Gastrocnemius medialis (tissue), 4 donors: ENCODE measurements at regions not wholly inside any gene's neighbourhood (a gene's known extent, or its start where the extent isn't known, plus 50 kb on each side); places are given as distances from the start of the nearest gene placed in this dataset.
A peak's percentile ranks its signal among the peaks of the same experiment; 100 is the strongest.

Experiments
- ATAC-seq, 2 donors: fragments of 150-250 bp; one replicate each; pipeline ENCODE4 v1.9.1; 2016
- DNase-seq, 2 donors: peaks; one replicate each; pipeline ENCODE4 v3.0.0-alpha.2; 2019
- H3K27ac ChIP-seq, 4 donors: fragments of 200-600 bp; sonication (generic); 1 replicate in 1 of 4; 2 replicates in 3 of 4; pipeline ENCODE4 v1.5.1; 2016 to 2018; ENCODE audit warnings: mild to moderate bottlenecking in 2 of 4, moderate library complexity in 1 of 4
- H3K27me3 ChIP-seq, 3 donors: fragments of 200-600 bp; sonication (generic) in 2 of 3; 1 replicate in 1 of 3; 2 replicates in 2 of 3; pipeline versions ENCODE4 v1.5.1 to v1.6.0; 2016 to 2019; ENCODE audit warnings: mild to moderate bottlenecking in 1 of 3, moderate library complexity in 1 of 3
- H3K36me3 ChIP-seq, 2 donors: fragments of 200-600 bp; sonication (generic) in 1 of 2; one replicate each; pipeline ENCODE4 v1.5.1; 2017 to 2018
- H3K4me1 ChIP-seq, 2 donors: fragments of 200-600 bp; sonication (generic) in 1 of 2; one replicate each; pipeline ENCODE4 v1.5.1; 2016 to 2017; ENCODE audit warnings: mild to moderate bottlenecking in 2 of 2
- H3K4me3 ChIP-seq, 4 donors: fragments of 200-600 bp; sonication (generic) in 3 of 4; 1 replicate in 1 of 4; 2 replicates in 3 of 4; pipeline ENCODE4 v1.5.1; 2016 to 2019; ENCODE audit warnings: mild to moderate bottlenecking in 2 of 4
- H3K9me3 ChIP-seq, 3 donors: fragments of 200-600 bp; sonication (generic) in 2 of 3; 1 replicate in 1 of 3; 2 replicates in 2 of 3; pipeline ENCODE4 v1.5.1; 2016 to 2019
- CTCF ChIP-seq, 5 experiments: fragments of 450-650 bp in 3 of 5; fragments of 200-600 bp in 2 of 5; sonication (generic) in 2 of 5; IDR thresholded peaks in 4 of 5; conservative IDR thresholded peaks in 1 of 5; 1 replicate in 4 of 5; 2 replicates in 1 of 5; pipeline ENCODE4 v1.5.1; 2016 to 2019; ENCODE audit warnings: antibody characterized with exemption in 5 of 5, mild to moderate bottlenecking in 3 of 5, moderate library complexity in 3 of 5
- POLR2A ChIP-seq, 2 donors: fragments of 450-650 bp; IDR thresholded peaks; one replicate each; pipeline ENCODE4 v1.6.1; 2017; ENCODE audit warnings: antibody characterized with exemption in 2 of 2, mild to moderate bottlenecking in 2 of 2, moderate library complexity in 2 of 2
- in situ Hi-C, 4 donors: fragments of 200-750 bp; cut with MboI; loops; one replicate each; pipeline versions ENCODE4 v1.15.0 to v1.8.0; 2017; ENCODE audit warnings: low sequenced_read_pairs in 4 of 4
- intact Hi-C: fragments of 100-400 bp; cut with DNase I; formaldehyde crosslinking; loops from one replicate; pipeline ENCODE4 v1.15.1; 2023; ENCODE audit warnings: low total_unique reads

GRCh38 chr2:41602341-41602740, 445.5 kb upstream of the PKDCC start:
- H3K27ac ChIP-seq: no peak overlapping the region
- no peak overlapping the region for H3K4me3 ChIP-seq
- H3K36me3 ChIP-seq: no peaks in the 10 kb centered on the region
- intact Hi-C loops (no loop called here), in situ Hi-C loops (no loop called here)
- ATAC-seq: no peak
- peaks cover 11 to 19% of the 10 kb centered on the region in 2 donors for H3K4me1 ChIP-seq
- TF ChIP-seq POLR2A (IDR thresholded peaks at IDR 0.05) (no peak), CTCF (IDR thresholded peaks at IDR 0.05 in 4 of 5, conservative IDR thresholded peaks at IDR 0.05 in 1 of 5) (no peak)
- no peaks in the 10 kb centered on the region for H3K9me3 ChIP-seq
- H3K27me3 ChIP-seq: no peaks in the 10 kb centered on the region
- no peak for DNase-seq

DNA sequence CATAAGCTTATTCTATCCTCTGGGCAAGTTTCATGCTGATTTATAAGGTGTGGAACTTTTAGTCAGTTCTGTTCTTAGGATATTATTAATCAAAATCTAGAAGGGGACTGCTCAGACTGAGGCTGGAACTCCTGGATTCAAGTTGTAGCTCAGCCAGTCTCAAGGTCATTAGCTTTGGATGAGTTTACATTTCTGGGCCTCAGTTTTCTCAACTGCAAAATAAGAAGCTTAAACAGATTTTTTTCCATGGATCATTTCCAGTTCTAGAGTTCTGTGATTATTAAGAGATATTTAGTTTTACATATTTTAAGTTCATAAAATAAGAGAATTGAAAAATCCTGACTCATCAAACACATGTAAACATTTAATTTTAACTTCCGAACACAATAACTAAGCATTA, 442.5 kb upstream of the PKDCC start:
- H3K4me1 ChIP-seq: no peaks in the 10 kb centered on the region
- H3K4me3 ChIP-seq: no peak overlapping the region
- ATAC-seq (no peak), DNase-seq (no peak)
- TF ChIP-seq POLR2A (IDR thresholded peaks at IDR 0.05) (no peak), CTCF (IDR thresholded peaks at IDR 0.05 in 4 of 5, conservative IDR thresholded peaks at IDR 0.05 in 1 of 5) (no peak)
- intact Hi-C loops: no loop called here
- no peaks in the 10 kb centered on the region for H3K9me3 ChIP-seq
- in situ Hi-C loops: no loop called here
- H3K27ac ChIP-seq: no peak overlapping the region
- no peaks in the 10 kb centered on the region for H3K36me3 ChIP-seq
- no peaks in the 10 kb centered on the region for H3K27me3 ChIP-seq

DNA sequence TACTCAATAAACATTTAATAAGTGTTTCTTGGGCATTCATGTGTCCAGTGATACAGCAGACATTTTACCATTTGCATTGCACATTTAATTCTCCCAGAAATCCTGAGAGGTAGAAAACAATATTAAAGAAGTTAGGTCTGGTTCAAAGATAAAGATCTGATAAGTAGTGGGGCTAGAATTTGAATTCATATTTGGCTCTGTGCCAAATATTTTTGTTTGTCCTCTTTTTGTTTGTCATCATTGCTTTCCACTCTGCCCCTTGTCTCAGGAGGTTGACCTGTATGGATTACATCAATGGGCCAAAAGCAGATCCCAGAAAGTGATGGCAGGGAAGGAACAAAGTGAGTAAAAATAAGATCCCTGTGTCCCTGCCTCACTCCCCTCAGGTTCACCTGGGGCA, 441.9 kb upstream of the PKDCC start:
- H3K27me3 ChIP-seq: no peaks in the 10 kb centered on the region
- TF ChIP-seq CTCF (IDR thresholded peaks at IDR 0.05 in 4 of 5, conservative IDR thresholded peaks at IDR 0.05 in 1 of 5): no peak
- TF ChIP-seq POLR2A (IDR thresholded peaks at IDR 0.05): no peak
- DNase-seq (no peak), ATAC-seq (no peak)
- no peaks in the 10 kb centered on the region for H3K4me1 ChIP-seq
- no peaks in the 10 kb centered on the region for H3K9me3 ChIP-seq
- H3K4me3 ChIP-seq: no peak overlapping the region
- intact Hi-C loops: no loop called here
- in situ Hi-C loops: no loop called here
- H3K36me3 ChIP-seq: no peaks in the 10 kb centered on the region
- no peak overlapping the region for H3K27ac ChIP-seq

GRCh38 chr2:41610501-41611190, 437.2 kb upstream of the PKDCC start:
- intact Hi-C loops (no loop called here), in situ Hi-C loops (no loop called here)
- no peaks in the 10 kb centered on the region for H3K9me3 ChIP-seq
- H3K27me3 ChIP-seq: no peaks in the 10 kb centered on the region
- DNase-seq (no peak), ATAC-seq (peak; percentile 47 to 56)
- H3K4me3 ChIP-seq: peak overlapping the region in 1 of 4 donors; percentile 4
- no peak for TF ChIP-seq CTCF (IDR thresholded peaks at IDR 0.05 in 4 of 5, conservative IDR thresholded peaks at IDR 0.05 in 1 of 5)
- no peak for TF ChIP-seq POLR2A (IDR thresholded peaks at IDR 0.05)
- H3K36me3 ChIP-seq: no peaks in the 10 kb centered on the region
- H3K4me1 ChIP-seq: no peaks in the 10 kb centered on the region
- peak overlapping the region; percentile 31 to 62 (median 50) for H3K27ac ChIP-seq

DNA sequence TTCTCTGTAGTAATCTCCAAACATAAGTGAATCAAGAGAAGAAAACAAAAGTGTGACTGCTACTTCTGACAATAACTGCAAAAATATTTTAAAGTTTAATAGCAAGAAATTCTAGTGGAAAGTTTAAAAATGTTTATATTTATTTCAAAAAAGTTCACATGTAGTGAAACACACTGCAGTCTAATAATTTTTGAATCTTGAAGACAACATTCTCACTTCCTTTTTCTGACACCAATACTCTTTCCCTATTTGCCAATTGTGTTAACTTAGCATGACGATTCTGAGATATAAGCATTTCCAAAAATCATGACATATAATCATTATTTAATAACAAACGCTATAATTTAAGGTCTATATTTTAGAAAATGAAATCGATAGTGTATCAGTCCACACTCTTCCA, 429.1 kb upstream of the PKDCC start:
- DNase-seq: no peak
- no peak overlapping the region for H3K4me3 ChIP-seq
- no peaks in the 10 kb centered on the region for H3K4me1 ChIP-seq
- in situ Hi-C loops (no loop called here), intact Hi-C loops (no loop called here)
- TF ChIP-seq CTCF (IDR thresholded peaks at IDR 0.05 in 4 of 5, conservative IDR thresholded peaks at IDR 0.05 in 1 of 5) (no peak), POLR2A (IDR thresholded peaks at IDR 0.05) (no peak)
- ATAC-seq: no peak
- no peaks in the 10 kb centered on the region for H3K9me3 ChIP-seq
- H3K36me3 ChIP-seq: no peaks in the 10 kb centered on the region
- no peak overlapping the region for H3K27ac ChIP-seq
- no peaks in the 10 kb centered on the region for H3K27me3 ChIP-seq
